Esophagus squamous epithelium (tissue), 5 donors: ENCODE measurements at regions not wholly inside any gene's neighbourhood (a gene's known extent, or its start where the extent isn't known, plus 50 kb on each side); places are given as distances from the start of the nearest gene placed in this dataset.

Experiments used
- DNase-seq: peaks from one replicate; lab custom pipeline; 2025; lab: John Stamatoyannopoulos, UW
- H3K27ac ChIP-seq, 4 donors: fragments of 200-600 bp; sonication (generic); one replicate each; pipeline ENCODE4 v1.5.1; 2016 to 2019; ENCODE audit warnings: mild to moderate bottlenecking in 1 of 4
- H3K27me3 ChIP-seq, 4 donors: fragments of 200-600 bp; sonication (generic); 1 replicate in 3 of 4; 2 replicates in 1 of 4; pipeline versions ENCODE4 v1.5.1 to v1.6.0; 2017 to 2021; ENCODE audit warnings: antibody characterized with exemption in 1 of 4
- H3K36me3 ChIP-seq, 3 donors: fragments of 200-600 bp; sonication (generic); one replicate each; pipeline ENCODE4 v1.5.1; 2016 to 2019
- H3K4me1 ChIP-seq, 3 donors: fragments of 200-600 bp; sonication (generic); one replicate each; pipeline ENCODE4 v1.5.1; 2017 to 2019
- H3K4me3 ChIP-seq, 4 donors: fragments of 200-600 bp; sonication (generic); 1 replicate in 3 of 4; 2 replicates in 1 of 4; pipeline ENCODE4 v1.5.1; 2016 to 2019; ENCODE audit warnings: mild to moderate bottlenecking in 2 of 4, moderate library complexity in 1 of 4
- H3K9me3 ChIP-seq, 3 donors: fragments of 200-600 bp; sonication (generic); one replicate each; pipeline ENCODE4 v1.5.1; 2016 to 2019
- POLR2A ChIP-seq, 4 donors: fragments of 450-650 bp; IDR thresholded peaks; one replicate each; pipeline ENCODE4 v1.6.1; 2017; ENCODE audit warnings: antibody characterized with exemption in 4 of 4, mild to moderate bottlenecking in 4 of 4, moderate library complexity in 3 of 4
- WGBS, 2 donors: methylation state at CpG; one replicate each; pipeline ENCODE4 v1.1.5; 2018; 5-methylcytosine and 5-hydroxymethylcytosine counted together
- intact Hi-C: fragments of 100-400 bp; cut with DNase I; formaldehyde crosslinking; loops from one replicate; pipeline ENCODE4 v1.15.0; 2022
- TF ChIP-seq, protein P1 (sequence below), 6 experiments: fragments of 450-650 bp in 4 of 6; fragments of 200-600 bp in 2 of 6; sonication (generic) in 2 of 6; IDR thresholded peaks; one replicate each; pipeline ENCODE4 v1.5.1; 2016 to 2019; ENCODE audit warnings: antibody characterized with exemption in 6 of 6, mild to moderate bottlenecking in 4 of 6, moderate library complexity in 4 of 6
- donor health status: DM: yes; HTN: yes; CAD: no.

DNA sequence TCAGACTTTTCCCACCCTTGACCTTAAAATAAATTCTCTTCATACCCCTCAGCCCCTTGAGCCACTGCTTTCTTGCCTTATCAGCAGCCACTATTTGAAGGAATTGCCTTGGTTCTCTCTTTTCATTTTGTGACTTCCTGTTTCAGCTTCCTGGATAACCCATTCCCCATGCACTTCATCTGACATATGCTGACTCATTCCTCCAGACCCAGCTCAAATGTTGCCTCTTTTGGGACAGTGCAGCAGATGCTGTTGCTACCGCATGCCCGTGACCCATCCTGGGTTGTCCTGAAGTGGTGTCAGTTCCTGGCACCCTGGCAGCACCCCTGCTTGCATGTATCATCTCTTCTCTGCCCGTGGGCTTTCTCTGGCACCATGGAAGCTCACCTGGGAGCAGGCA lies 496.1 kb downstream of the PTPRU start:
- WGBS, 2 donors, result 39 to 41% methylated on average over 2 of the region's 3 CpGs

DNA sequence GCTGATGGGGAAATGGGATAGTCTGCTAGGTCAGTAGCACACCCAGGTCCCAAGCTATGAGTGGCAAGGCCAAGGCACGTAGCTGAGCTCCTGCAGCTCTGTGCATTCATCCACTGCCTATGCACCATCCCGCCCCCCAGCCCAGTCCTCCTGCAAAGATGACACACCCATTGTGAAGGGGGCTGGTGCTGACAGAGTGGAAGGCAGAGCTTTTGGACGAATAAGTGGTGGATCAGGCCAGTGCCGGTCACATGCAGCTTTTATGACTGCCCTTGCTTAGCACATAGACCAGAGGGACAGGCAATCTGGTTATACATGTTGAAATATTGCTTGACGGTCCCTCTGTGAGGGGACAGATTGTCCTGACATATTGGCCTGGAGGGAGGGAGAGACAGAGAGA lies 494.3 kb downstream of the PTPRU start:
- Histone ChIP-seq H3K9me3 (no peaks in the 10 kb centered on the region), H3K4me3 (no peak overlapping the region), H3K4me1 (no peaks in the 10 kb centered on the region), H3K27ac (no peak overlapping the region), H3K36me3 (no peaks in the 10 kb centered on the region), H3K27me3 (peaks cover 0 to 5% (median 0%) of the 10 kb centered on the region in 4 donors)
- intact Hi-C loops, result no loop called here
- TF ChIP-seq, protein P1, sequence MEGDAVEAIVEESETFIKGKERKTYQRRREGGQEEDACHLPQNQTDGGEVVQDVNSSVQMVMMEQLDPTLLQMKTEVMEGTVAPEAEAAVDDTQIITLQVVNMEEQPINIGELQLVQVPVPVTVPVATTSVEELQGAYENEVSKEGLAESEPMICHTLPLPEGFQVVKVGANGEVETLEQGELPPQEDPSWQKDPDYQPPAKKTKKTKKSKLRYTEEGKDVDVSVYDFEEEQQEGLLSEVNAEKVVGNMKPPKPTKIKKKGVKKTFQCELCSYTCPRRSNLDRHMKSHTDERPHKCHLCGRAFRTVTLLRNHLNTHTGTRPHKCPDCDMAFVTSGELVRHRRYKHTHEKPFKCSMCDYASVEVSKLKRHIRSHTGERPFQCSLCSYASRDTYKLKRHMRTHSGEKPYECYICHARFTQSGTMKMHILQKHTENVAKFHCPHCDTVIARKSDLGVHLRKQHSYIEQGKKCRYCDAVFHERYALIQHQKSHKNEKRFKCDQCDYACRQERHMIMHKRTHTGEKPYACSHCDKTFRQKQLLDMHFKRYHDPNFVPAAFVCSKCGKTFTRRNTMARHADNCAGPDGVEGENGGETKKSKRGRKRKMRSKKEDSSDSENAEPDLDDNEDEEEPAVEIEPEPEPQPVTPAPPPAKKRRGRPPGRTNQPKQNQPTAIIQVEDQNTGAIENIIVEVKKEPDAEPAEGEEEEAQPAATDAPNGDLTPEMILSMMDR (IDR thresholded peaks at IDR 0.05), result no peak
- no peak for TF ChIP-seq POLR2A (IDR thresholded peaks at IDR 0.05)
- no peak for DNase-seq
- 67 to 68% methylated on average over 3 to 5 of the region's 5 CpGs for WGBS, 2 donors

More for the DNA sequence above, 496.1 kb downstream of the PTPRU start:
- Histone ChIP-seq H3K4me1 (no peaks in the 10 kb centered on the region), H3K9me3 (no peaks in the 10 kb centered on the region), H3K36me3 (no peaks in the 10 kb centered on the region), H3K27me3 (peaks cover 0 to 12% (median 0%) of the 10 kb centered on the region in 4 donors), H3K27ac (no peak overlapping the region), H3K4me3 (no peak overlapping the region)
- intact Hi-C loops, result no loop called here
- TF ChIP-seq POLR2A (IDR thresholded peaks at IDR 0.05), result no peak
- TF ChIP-seq, protein P1 (IDR thresholded peaks at IDR 0.05), result no peak
- no peak for DNase-seq

DNA sequence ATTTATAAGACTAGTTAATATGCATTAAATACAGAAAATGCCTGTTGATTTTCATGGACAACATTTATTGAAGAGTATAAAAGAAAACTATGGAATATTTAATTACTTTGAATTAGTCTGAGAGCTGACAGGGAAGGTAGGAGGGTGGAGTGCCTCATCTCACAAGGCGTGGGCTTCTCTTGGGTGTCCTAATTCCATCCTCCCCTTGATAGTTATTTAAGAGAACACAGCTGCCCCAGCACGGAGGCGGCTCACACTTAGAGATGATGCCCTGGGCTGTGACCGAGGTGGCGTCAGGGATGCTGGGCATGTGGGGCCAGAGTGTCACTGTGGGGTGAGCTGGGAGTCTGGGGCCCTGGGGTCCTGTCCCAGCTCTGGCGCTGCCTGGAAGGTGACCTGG lies 493.0 kb downstream of the PTPRU start:
- H3K36me3 ChIP-seq, result no peaks in the 10 kb centered on the region

DNA sequence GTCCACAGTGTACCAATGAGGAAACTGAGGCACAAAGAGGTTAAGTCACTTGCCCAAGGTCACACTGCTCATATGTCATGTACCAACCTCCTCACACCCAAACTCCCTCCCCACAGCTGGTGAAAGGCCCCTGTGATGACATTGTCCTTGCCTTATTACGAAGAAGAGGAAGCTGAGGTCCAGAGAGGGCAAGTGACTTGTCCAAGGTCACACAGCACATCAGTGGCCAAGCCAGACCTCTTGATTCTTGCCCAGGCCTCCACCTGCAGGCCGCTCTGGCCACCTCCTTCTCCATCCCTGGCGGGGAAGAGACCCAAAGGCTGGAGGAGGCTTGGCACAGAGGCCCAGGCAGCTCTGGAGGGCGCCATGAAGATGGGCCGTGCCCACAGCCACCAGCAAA lies 492.4 kb downstream of the PTPRU start:
- Histone ChIP-seq H3K4me1 (no peaks in the 10 kb centered on the region), H3K36me3 (no peaks in the 10 kb centered on the region), H3K4me3 (no peak overlapping the region), H3K27ac (no peak overlapping the region), H3K9me3 (no peaks in the 10 kb centered on the region), H3K27me3 (peaks cover 0 to 12% (median 0%) of the 10 kb centered on the region in 4 donors)
- no peak for DNase-seq
- TF ChIP-seq, protein P1 (IDR thresholded peaks at IDR 0.05), result no peak
- no peak for TF ChIP-seq POLR2A (IDR thresholded peaks at IDR 0.05)
- WGBS, 2 donors, result 56 to 95% methylated on average over 1 to 4 of the region's 5 CpGs
- intact Hi-C loops, result no loop called here

More for the DNA sequence above, 493.0 kb downstream of the PTPRU start:
- H3K27ac ChIP-seq, result no peak overlapping the region
- TF ChIP-seq, protein P1 (IDR thresholded peaks at IDR 0.05), result no peak
- no peak for TF ChIP-seq POLR2A (IDR thresholded peaks at IDR 0.05)
- intact Hi-C loops, result no loop called here
- DNase-seq, result no peak
- H3K4me3 ChIP-seq, result no peak overlapping the region
- no peaks in the 10 kb centered on the region for H3K9me3 ChIP-seq
- WGBS, 2 donors, result 67 to 76% methylated on average over 5 to 6 of the region's 6 CpGs
- H3K27me3 ChIP-seq, result peaks cover 0 to 11% (median 0%) of the 10 kb centered on the region in 4 donors
- H3K4me1 ChIP-seq, result no peaks in the 10 kb centered on the region

DNA sequence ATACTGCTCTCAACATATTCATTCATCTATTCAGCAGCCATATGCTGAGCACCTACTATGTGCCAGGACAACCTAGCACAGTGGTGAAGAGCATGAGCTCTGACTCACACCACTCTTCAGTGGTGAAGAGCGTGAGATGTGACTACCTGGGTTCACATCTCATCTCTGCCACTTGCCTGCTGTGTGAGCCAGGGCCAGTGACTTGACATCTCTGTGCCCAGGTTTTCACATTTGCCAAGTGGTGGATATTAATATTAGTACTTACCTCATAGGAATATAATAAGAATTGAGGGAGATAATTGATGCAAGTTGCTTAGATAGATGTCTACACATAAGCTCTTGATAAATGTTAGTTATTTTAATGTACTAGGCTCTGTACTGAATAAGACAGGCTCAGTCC lies 488.9 kb downstream of the PTPRU start:
- TF ChIP-seq, protein P1 (IDR thresholded peaks at IDR 0.05), result no peak
- no peak for TF ChIP-seq POLR2A (IDR thresholded peaks at IDR 0.05)
- 89% methylated on average over 1 of the region's 1 CpG for WGBS, 2 donors
- Histone ChIP-seq H3K9me3 (peaks cover 0 to 15% (median 6%) of the 10 kb centered on the region in 3 donors), H3K36me3 (no peaks in the 10 kb centered on the region), H3K4me1 (no peaks in the 10 kb centered on the region), H3K27me3 (peaks cover 0 to 22% (median 0%) of the 10 kb centered on the region in 4 donors), H3K27ac (no peak overlapping the region), H3K4me3 (no peak overlapping the region)
- no peak for DNase-seq
- intact Hi-C loops, result no loop called here
